Large intestine (tissue), 3 donors: ENCODE measurements at regions not wholly inside any gene's neighbourhood (a gene's known extent, or its start where the extent isn't known, plus 50 kb on each side); places are given as distances from the start of the nearest gene placed in this dataset.

ENCODE experiments used
- DNase-seq, 2 donors: peaks; one replicate each; pipeline versions ENCODE4 v3.0.0 to v3.0.0-alpha.2; 2013
- H3K27ac ChIP-seq: one replicate; pipeline ENCODE4 v1.5.1; 2013; ENCODE audit warnings: low read length
- H3K27me3 ChIP-seq: 2 replicates; pipeline ENCODE4 v1.6.1; 2013; ENCODE audit warnings: low read length; ENCODE audit not compliant: control insufficient read depth, insufficient read depth
- H3K36me3 ChIP-seq: 2 replicates; pipeline ENCODE4 v1.6.1; 2013; ENCODE audit warnings: low read length; ENCODE audit not compliant: control insufficient read depth, insufficient read depth
- H3K4me1 ChIP-seq: one replicate; pipeline ENCODE4 v1.6.1; 2013; ENCODE audit warnings: low read length; ENCODE audit not compliant: control insufficient read depth, insufficient read depth
- H3K4me3 ChIP-seq: one replicate; pipeline ENCODE4 v1.5.1; 2013; ENCODE audit warnings: low read length
- H3K9me3 ChIP-seq: one replicate; pipeline ENCODE4 v1.6.1; 2013; ENCODE audit warnings: mild to moderate bottlenecking, low read depth, low read length, moderate library complexity; ENCODE audit not compliant: control insufficient read depth
- WGBS: methylation state at CpG from one replicate; pipeline ENCODE4 v1.1.5; 2013; ENCODE audit warnings: low lambda C conversion rate; ENCODE audit not compliant: insufficient coverage; 5-methylcytosine and 5-hydroxymethylcytosine counted together

- Histone ChIP-seq H3K9me3 (no peaks in the 10 kb centered on the region), H3K27ac (no peak overlapping the region), H3K36me3 (no peaks in the 10 kb centered on the region), H3K27me3 (no peaks in the 10 kb centered on the region), H3K4me3 (no peak overlapping the region), H3K4me1 (no peaks in the 10 kb centered on the region)
- 100% methylated on average over 1 of the region's 4 CpGs for WGBS
- no peak for DNase-seq
Measured at GRCh38 chr7:47119261-47119865, 462.5 kb downstream of the TNS3 start.

- no peak overlapping the region for H3K4me3 ChIP-seq
- H3K27me3 ChIP-seq, result no peaks in the 10 kb centered on the region
- H3K9me3 ChIP-seq, result no peaks in the 10 kb centered on the region
- no peaks in the 10 kb centered on the region for H3K36me3 ChIP-seq
- DNase-seq, result no peak
- WGBS, result no CpG with 5 or more reads among the region's 4 CpGs
- H3K4me1 ChIP-seq, result no peaks in the 10 kb centered on the region
- no peak overlapping the region for H3K27ac ChIP-seq
Measured at GRCh38 chr7:47104206-47104549, 477.7 kb downstream of the TNS3 start.

GRCh38 chr7:47103498-47104205 is 478.3 kb downstream of the TNS3 start:
- WGBS, result 100% methylated on average over 1 of the region's 17 CpGs
- H3K4me3 ChIP-seq, result no peak overlapping the region
- no peak overlapping the region for H3K27ac ChIP-seq
- no peaks in the 10 kb centered on the region for H3K9me3 ChIP-seq
- H3K27me3 ChIP-seq, result no peaks in the 10 kb centered on the region
- H3K4me1 ChIP-seq, result no peaks in the 10 kb centered on the region
- no peaks in the 10 kb centered on the region for H3K36me3 ChIP-seq
- no peak for DNase-seq

GRCh38 chr7:47102331-47102841 is 479.5 kb downstream of the TNS3 start:
- WGBS, result 93% methylated on average over 2 of the region's 3 CpGs
- Histone ChIP-seq H3K36me3 (no peaks in the 10 kb centered on the region), H3K4me3 (no peak overlapping the region), H3K27me3 (no peaks in the 10 kb centered on the region), H3K9me3 (no peaks in the 10 kb centered on the region), H3K4me1 (no peaks in the 10 kb centered on the region), H3K27ac (no peak overlapping the region)
- DNase-seq, result no peak

GRCh38 chr7:47100817-47101435 is 481.0 kb downstream of the TNS3 start:
- Histone ChIP-seq H3K36me3 (no peaks in the 10 kb centered on the region), H3K4me3 (no peak overlapping the region), H3K27me3 (no peaks in the 10 kb centered on the region), H3K27ac (no peak overlapping the region), H3K9me3 (no peaks in the 10 kb centered on the region), H3K4me1 (no peaks in the 10 kb centered on the region)
- no CpG with 5 or more reads among the region's 5 CpGs for WGBS
- peak; percentile 29 to 59 for DNase-seq

- Histone ChIP-seq H3K4me3 (no peak overlapping the region), H3K4me1 (no peaks in the 10 kb centered on the region), H3K9me3 (no peaks in the 10 kb centered on the region), H3K36me3 (no peaks in the 10 kb centered on the region), H3K27me3 (no peaks in the 10 kb centered on the region), H3K27ac (no peak overlapping the region)
- no peak for DNase-seq
- 87% methylated on average over 3 of the region's 5 CpGs for WGBS
Measured at GRCh38 chr7:47100148-47100816, 481.6 kb downstream of the TNS3 start.

- no peak for DNase-seq
- 100% methylated on average over 1 of the region's 2 CpGs for WGBS
- Histone ChIP-seq H3K4me3 (no peak overlapping the region), H3K36me3 (no peaks in the 10 kb centered on the region), H3K4me1 (no peaks in the 10 kb centered on the region), H3K9me3 (no peaks in the 10 kb centered on the region), H3K27me3 (no peaks in the 10 kb centered on the region), H3K27ac (no peak overlapping the region)
Measured at GRCh38 chr7:47097431-47097830, 484.5 kb downstream of the TNS3 start.

GRCh38 chr7:47095946-47096345 is 486.0 kb downstream of the TNS3 start:
- no CpG with 5 or more reads among the region's 1 CpG for WGBS
- Histone ChIP-seq H3K4me1 (no peaks in the 10 kb centered on the region), H3K9me3 (no peaks in the 10 kb centered on the region), H3K27me3 (no peaks in the 10 kb centered on the region), H3K27ac (no peak overlapping the region), H3K4me3 (no peak overlapping the region), H3K36me3 (no peaks in the 10 kb centered on the region)
- DNase-seq, result no peak

GRCh38 chr7:47094462-47094861 is 487.4 kb downstream of the TNS3 start:
- WGBS, result 92% methylated on average over 2 of the region's 7 CpGs
- H3K9me3 ChIP-seq, result no peaks in the 10 kb centered on the region
- H3K4me3 ChIP-seq, result no peak overlapping the region
- H3K27me3 ChIP-seq, result no peaks in the 10 kb centered on the region
- H3K36me3 ChIP-seq, result no peaks in the 10 kb centered on the region
- no peaks in the 10 kb centered on the region for H3K4me1 ChIP-seq
- no peak for DNase-seq
- no peak overlapping the region for H3K27ac ChIP-seq

- Histone ChIP-seq H3K27ac (no peak overlapping the region), H3K4me3 (no peak overlapping the region), H3K36me3 (no peaks in the 10 kb centered on the region), H3K4me1 (no peaks in the 10 kb centered on the region), H3K9me3 (no peaks in the 10 kb centered on the region), H3K27me3 (no peaks in the 10 kb centered on the region)
- DNase-seq, result no peak
- WGBS, result 67% methylated on average over 1 of the region's 7 CpGs
Measured at GRCh38 chr7:47093320-47094234, 488.3 kb downstream of the TNS3 start.
